ENCODE measurements at regions not wholly inside any gene's neighbourhood (a gene's known extent, or its start where the extent isn't known, plus 50 kb on each side); places are given as distances from the start of the nearest gene placed in this dataset.
"Not testable (repeated sequence)": the region's sequence is repeated elsewhere in the genome, so short reads cannot be mapped to it uniquely, and the experiment has no call there.

- DNase-seq (ENCODE audit: low read depth), result no peak
- no peak overlapping the region for H3K4me3 ChIP-seq (ENCODE audit: low read length)
- TF ChIP-seq, protein P1, sequence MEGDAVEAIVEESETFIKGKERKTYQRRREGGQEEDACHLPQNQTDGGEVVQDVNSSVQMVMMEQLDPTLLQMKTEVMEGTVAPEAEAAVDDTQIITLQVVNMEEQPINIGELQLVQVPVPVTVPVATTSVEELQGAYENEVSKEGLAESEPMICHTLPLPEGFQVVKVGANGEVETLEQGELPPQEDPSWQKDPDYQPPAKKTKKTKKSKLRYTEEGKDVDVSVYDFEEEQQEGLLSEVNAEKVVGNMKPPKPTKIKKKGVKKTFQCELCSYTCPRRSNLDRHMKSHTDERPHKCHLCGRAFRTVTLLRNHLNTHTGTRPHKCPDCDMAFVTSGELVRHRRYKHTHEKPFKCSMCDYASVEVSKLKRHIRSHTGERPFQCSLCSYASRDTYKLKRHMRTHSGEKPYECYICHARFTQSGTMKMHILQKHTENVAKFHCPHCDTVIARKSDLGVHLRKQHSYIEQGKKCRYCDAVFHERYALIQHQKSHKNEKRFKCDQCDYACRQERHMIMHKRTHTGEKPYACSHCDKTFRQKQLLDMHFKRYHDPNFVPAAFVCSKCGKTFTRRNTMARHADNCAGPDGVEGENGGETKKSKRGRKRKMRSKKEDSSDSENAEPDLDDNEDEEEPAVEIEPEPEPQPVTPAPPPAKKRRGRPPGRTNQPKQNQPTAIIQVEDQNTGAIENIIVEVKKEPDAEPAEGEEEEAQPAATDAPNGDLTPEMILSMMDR (conservative IDR thresholded peaks at IDR 0.05; ENCODE audit: low read length), result no peak
These were observed 61.1 kb downstream of the MAD2L1 start for GRCh38 chr4:120005527-120005926.

GRCh38 chr4:120005076-120005475, 61.6 kb downstream of the MAD2L1 start:
- TF ChIP-seq, protein P1 (conservative IDR thresholded peaks at IDR 0.05; ENCODE audit: low read length), result no peak
- H3K4me3 ChIP-seq (ENCODE audit: low read length), result no peak overlapping the region
- DNase-seq (ENCODE audit: low read depth), result no peak

GRCh38 chr4:120004054-120004453, 62.6 kb downstream of the MAD2L1 start:
- TF ChIP-seq, protein P1 (conservative IDR thresholded peaks at IDR 0.05; ENCODE audit: low read length), result no peak

GRCh38 chr4:120003193-120003592, 63.5 kb downstream of the MAD2L1 start:
- TF ChIP-seq, protein P1 (conservative IDR thresholded peaks at IDR 0.05; ENCODE audit: low read length), result no peak
- H3K4me3 ChIP-seq (ENCODE audit: low read length), result no peak overlapping the region
- no peak for DNase-seq (ENCODE audit: low read depth)

More at GRCh38 chr4:120004054-120004453, 62.6 kb downstream of the MAD2L1 start:
- DNase-seq (ENCODE audit: low read depth), result no peak
- no peak overlapping the region for H3K4me3 ChIP-seq (ENCODE audit: low read length)

GRCh38 chr4:120001850-120002249, 64.8 kb downstream of the MAD2L1 start:
- no peak overlapping the region for H3K4me3 ChIP-seq (ENCODE audit: low read length)
- TF ChIP-seq, protein P1 (conservative IDR thresholded peaks at IDR 0.05; ENCODE audit: low read length), result no peak
- DNase-seq (ENCODE audit: low read depth), result no peak

DNA sequence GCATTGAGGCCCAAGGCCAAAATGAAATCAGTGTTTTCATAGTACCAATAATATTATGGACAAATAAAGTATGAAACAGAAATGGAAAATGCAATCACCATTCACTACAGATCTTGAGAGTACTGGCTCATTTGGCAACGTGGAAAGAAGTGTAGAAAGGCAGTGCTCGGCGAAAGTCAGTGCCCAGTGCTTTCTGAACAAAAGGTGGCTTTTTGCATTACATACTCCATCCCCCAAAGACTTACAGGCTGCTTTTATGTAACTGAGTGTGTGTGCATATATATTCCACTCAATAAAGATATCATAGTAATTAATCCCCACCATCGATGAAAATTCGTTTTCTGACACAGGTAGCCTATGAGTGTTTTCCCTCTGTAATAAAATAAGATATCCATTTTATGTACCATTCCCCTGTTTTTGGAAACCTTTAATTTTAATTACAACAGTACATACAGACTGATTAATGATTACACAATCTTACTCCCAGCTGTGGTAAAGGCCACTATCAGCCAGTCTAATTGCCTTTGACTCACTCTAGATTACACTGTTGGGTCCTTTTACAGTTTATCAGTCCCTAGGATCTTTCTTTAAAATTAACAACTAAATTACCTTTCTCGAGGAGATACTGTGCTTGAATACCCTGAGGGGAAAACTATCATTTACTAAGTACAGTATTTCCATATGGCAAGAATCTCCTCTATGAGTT, 65.9 kb downstream of the MAD2L1 start:
- TF ChIP-seq, protein P1 (conservative IDR thresholded peaks at IDR 0.05; ENCODE audit: low read length), result no peak
- H3K4me3 ChIP-seq (ENCODE audit: low read length), result no peak overlapping the region
- no peak for DNase-seq (ENCODE audit: low read depth)

- not testable (repeated sequence) for H3K4me3 ChIP-seq (ENCODE audit: low read length); DNase-seq (ENCODE audit: low read depth)
These were observed 70.6 kb downstream of the MAD2L1 start for GRCh38 chr4:119996024-119996423.
